Ishikawa (cell line): ENCODE measurements at regions not wholly inside any gene's neighbourhood (a gene's known extent, or its start where the extent isn't known, plus 50 kb on each side); places are given as distances from the start of the nearest gene placed in this dataset.

ENCODE experiments used
- CREB1 ChIP-seq: IDR thresholded peaks from 2 replicates; pipeline ENCODE4 v1.6.1; 2012; ENCODE audit warnings: low read depth
- EGR1 ChIP-seq: IDR thresholded peaks from 2 replicates; pipeline ENCODE4 v1.6.1; 2012
- RAD21 ChIP-seq: IDR thresholded peaks from 2 replicates; pipeline ENCODE4 v1.6.1; 2012; ENCODE audit warnings: low read depth
- TAF1 ChIP-seq: IDR thresholded peaks from 2 replicates; pipeline ENCODE4 v1.6.1; 2012; ENCODE audit warnings: low read depth, mild to moderate bottlenecking
- YY1 ChIP-seq: IDR thresholded peaks from 2 replicates; pipeline ENCODE4 v1.6.1; 2012; ENCODE audit warnings: low read depth
- TF ChIP-seq, protein P1 (sequence below): IDR thresholded peaks from 2 replicates; pipeline ENCODE4 v1.6.1; 2012; ENCODE audit warnings: low read depth, mild to moderate bottlenecking
- TF ChIP-seq, protein P2 (sequence below): IDR thresholded peaks from 2 replicates; pipeline ENCODE4 v1.6.1; 2012

- TF ChIP-seq, protein P1, sequence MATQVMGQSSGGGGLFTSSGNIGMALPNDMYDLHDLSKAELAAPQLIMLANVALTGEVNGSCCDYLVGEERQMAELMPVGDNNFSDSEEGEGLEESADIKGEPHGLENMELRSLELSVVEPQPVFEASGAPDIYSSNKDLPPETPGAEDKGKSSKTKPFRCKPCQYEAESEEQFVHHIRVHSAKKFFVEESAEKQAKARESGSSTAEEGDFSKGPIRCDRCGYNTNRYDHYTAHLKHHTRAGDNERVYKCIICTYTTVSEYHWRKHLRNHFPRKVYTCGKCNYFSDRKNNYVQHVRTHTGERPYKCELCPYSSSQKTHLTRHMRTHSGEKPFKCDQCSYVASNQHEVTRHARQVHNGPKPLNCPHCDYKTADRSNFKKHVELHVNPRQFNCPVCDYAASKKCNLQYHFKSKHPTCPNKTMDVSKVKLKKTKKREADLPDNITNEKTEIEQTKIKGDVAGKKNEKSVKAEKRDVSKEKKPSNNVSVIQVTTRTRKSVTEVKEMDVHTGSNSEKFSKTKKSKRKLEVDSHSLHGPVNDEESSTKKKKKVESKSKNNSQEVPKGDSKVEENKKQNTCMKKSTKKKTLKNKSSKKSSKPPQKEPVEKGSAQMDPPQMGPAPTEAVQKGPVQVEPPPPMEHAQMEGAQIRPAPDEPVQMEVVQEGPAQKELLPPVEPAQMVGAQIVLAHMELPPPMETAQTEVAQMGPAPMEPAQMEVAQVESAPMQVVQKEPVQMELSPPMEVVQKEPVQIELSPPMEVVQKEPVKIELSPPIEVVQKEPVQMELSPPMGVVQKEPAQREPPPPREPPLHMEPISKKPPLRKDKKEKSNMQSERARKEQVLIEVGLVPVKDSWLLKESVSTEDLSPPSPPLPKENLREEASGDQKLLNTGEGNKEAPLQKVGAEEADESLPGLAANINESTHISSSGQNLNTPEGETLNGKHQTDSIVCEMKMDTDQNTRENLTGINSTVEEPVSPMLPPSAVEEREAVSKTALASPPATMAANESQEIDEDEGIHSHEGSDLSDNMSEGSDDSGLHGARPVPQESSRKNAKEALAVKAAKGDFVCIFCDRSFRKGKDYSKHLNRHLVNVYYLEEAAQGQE: no peak
- TF ChIP-seq TAF1 (no peak), YY1 (no peak), CREB1 (no peak), RAD21 (no peak), EGR1 (no peak)
- TF ChIP-seq, protein P2, sequence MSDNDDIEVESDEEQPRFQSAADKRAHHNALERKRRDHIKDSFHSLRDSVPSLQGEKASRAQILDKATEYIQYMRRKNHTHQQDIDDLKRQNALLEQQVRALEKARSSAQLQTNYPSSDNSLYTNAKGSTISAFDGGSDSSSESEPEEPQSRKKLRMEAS: no peak
Measured at GRCh38 chr7:116095396-116095795, 64.8 kb upstream of the TFEC start.
